Kidney glomerular epithelial cell (primary cell): ENCODE measurements at regions not wholly inside any gene's neighbourhood (a gene's known extent, or its start where the extent isn't known, plus 50 kb on each side); places are given as distances from the start of the nearest gene placed in this dataset.
"Not testable (repeated sequence)": the region's sequence is repeated elsewhere in the genome, so short reads cannot be mapped to it uniquely, and the experiment has no call there.

Source experiments
- DNase-seq: peaks from one replicate; lab custom pipeline; 2025; lab: John Stamatoyannopoulos, UW

DNA sequence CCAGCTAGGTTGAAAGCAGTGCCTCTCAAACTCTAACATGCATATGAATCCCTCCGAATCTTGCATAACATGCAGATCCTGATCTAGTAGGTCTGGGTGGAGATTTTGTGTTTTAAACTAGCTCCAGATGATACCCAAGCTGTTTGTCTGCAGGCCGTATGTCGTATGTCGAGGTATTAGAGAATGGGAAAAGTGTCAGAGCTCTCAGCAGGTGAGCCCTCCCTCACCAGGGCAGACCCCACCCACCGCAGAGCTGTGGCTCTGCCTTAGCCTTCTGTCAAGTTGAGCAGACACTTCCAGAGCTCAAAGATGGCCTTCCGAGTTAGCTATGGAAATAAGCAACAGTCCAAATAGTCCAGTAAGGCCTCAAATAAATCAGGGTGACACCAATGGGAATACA is 83.2 kb upstream of the MAP3K1 start:
- DNase-seq, result no peak

- not testable (repeated sequence) for DNase-seq
Measured at GRCh38 chr5:56731473-56731872, 83.9 kb upstream of the MAP3K1 start.

- DNase-seq, result no peak
Measured at GRCh38 chr5:56729488-56729887, 85.9 kb upstream of the MAP3K1 start.

- DNase-seq, result no peak
Measured at GRCh38 chr5:56725711-56726411, 89.5 kb upstream of the MAP3K1 start.

DNA sequence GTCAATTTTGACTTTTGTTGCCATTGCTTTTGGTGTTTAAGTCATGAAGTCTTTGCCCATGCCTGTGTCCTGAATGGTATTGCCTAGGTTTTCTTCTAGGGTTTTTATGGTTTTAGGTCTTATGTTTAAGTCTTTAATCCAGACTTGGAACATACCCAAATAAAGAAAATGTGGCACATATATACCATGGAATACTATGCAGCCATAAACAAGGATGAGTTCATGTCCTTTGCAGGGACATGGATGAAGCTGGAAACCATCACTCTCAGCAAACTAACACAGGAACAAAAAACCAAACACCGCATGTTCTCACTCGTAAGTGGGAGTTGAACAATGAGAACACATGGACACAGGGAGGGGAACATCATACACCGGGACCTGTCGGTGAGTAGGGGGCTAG is 90.5 kb upstream of the MAP3K1 start:
- DNase-seq, result not testable (repeated sequence)

DNA sequence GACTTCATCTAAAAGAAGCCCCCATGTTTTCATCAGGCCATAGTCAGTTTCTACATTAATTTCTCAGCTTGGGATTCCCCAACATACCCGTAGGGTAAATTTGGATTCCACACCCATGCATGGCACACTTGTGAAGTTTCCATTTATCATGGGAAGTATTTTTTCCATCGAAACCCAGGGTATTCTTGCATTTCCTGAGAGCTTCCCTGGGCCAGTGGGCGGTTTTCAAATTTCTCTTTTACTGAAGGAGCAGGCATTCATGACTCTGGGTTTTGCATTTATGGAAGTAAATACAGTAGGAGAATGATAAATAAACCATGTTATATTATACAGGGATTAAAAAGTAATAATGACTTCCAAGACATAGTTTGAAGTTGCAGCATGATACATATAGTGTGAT is 93.0 kb upstream of the MAP3K1 start:
- no peak for DNase-seq

DNA sequence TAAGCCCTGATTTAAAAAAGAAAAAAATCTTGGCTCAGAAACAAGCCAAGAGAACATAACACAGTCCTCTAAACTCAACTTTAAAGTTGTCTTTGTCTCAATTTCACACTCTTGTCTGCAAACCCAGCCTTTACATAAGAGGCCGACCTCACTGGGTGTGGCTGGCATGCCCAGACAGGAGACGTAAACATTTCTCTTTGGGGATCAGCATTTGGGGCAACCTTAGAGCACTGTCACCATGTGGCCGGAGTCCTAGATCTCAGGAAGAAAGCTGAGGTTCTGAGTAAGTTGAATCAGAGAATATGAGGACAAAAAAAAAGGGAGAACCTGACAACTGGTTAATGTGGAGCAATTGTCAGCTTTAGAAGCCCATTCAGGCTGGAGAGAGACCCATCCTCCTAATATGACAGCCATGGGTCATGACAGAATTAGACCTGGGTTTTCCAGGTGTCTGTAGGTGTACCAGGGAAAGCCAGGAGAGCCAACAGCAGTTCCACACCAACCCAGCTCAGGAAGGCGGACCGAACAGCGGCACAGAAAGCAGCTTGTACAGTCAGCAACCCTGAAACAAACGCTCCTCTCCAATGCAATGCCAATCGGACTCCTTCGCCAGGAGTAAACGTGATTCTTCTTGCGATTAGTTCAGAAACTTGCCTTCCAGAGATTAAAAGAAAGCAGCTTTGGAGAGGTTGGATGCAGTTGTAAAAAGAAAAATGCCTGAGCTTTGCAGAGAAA is 97.9 kb upstream of the MAP3K1 start:
- DNase-seq, result no peak

DNA sequence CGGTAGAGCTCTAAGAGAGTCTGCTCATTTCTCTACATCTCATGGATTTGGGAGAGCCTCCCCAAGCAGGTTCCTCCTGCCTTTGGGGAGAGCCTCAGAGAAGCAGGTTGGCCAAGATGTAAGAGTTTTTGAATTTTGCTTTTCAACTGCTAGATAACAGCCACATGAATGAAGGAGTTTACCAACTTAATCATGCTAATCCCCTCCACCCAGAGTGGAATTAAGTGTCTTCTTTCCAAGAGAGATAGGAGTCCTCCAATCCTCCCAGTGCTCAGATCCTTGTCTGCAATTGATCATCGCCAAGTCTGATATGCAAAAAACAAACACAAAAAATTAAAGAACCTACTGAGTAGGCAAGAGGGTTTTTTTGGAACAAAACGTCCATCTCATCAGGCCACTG is 99.4 kb upstream of the MAP3K1 start:
- DNase-seq, result no peak

DNA sequence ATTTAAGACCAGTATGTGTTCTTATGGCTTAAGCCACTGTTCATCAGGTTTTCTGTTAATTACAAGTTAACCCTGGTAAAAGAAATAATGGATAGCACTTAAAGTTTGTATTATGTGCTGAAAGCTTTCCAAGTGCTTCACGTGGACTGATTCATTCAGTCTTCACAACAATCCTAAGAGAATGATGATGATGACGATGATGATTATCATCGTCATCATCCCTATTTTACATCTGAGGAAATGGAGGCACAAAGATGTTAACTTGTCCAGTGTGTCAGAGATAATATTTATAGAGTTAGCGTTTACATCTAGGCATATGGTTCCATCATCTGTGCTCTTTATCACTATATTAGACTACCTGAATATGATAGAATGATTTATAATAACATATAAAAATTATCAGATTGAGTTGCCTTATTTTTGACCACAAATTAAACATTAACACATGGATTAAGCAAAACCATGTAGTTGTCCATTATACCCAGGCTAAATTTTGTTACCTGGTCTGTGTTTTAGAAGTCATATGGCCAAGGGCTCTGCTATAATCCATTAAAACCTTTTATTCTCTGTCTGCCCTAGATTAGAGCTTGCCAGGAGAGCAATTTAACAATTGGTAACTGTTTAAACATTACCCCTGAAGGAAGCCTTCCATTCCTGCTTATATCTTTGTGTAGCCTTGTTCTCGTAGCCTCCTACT is 102.3 kb upstream of the MAP3K1 start:
- no peak for DNase-seq

DNA sequence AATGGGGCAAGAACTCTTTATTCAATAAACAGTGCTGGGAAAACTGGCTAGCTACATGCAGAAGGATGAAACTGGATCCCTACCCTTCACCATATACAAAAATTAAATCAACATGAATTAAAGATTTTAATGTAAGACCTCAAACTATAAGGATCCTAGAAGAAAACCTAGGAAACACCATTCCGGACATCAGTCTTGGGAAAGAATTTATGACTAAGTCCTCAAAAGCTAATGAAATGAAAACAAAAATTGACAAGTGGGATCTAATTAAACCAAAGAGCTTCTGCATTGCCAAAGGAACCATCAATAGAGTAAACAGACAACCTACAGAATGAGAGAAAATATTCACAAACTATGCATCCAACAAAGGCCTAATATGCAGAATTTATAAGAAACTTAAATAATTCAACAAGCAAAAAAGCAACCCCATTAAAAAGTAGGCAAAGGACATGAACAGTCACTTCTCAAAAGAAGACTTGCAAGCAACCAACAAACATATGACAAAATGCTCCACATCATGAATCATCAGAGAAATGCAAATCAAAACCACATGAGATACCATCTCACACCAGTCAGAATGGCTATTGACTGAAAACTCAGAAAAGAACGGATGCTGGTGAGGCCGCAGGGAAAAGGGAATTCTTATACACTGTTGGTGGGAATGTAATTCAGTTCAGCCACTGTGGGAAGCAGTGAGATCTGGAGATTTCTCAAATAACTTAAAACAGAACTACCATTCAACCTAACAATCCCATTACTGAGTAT is 104.3 kb upstream of the MAP3K1 start:
- no peak for DNase-seq

DNA sequence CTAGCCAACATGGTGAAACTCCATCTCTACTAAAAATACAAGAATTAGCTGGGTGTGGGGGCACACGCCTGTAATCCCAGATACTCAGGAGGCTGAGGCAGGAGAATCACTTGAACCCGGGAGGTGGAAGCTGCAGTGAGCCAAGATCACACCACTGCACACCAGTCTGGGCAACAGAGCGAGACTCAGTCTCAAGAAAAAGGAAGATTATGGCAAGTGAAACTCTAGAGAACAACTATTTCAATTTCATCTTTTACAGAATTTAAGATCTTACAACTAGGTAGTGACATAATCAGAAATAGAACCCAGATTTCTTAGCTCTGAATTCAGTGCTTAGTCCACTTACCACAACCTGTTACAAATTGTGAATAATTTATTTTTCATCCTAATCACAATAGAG is 108.8 kb upstream of the MAP3K1 start:
- no peak for DNase-seq

DNA sequence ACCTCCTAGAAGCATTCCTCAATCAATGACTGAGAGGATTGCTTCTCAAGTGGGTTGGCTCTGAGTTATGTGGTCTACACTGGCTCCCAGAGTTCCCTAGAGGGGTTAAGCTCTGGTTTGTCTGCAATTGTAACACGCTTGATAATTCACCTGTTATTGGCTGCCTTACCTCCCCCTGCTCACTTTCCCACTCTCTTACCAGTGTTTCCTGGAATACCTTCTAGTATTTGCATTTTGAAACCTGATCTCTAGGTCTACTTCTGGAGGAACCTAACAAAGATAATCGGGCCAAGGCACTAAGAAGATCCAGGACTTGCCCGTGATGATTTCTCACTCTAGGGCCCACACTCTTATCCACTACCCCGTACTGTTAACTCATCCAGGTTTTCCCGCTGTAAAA is 110.1 kb upstream of the MAP3K1 start:
- no peak for DNase-seq

- no peak for DNase-seq
Measured at GRCh38 chr5:56703952-56704351, 111.4 kb upstream of the MAP3K1 start.

DNA sequence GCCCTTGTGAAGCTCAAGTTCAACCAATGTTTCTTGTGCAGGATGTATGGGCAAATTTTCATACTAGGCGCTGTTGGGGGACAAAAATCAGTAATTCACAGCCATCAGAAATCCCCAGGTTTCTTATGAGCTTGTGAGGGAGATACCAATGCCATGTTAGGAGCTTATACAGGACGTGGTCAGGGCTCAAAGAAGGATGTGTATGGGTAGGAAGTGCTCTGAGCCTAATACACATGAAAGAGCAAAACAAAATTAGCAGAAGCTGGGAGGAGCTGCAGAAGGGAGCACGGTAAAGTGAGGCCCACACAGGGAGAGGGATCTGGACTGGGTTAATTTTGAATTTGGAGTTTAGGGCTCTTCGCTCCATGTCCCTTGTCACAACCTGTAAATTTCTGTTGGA is 114.6 kb upstream of the MAP3K1 start:
- no peak for DNase-seq

DNA sequence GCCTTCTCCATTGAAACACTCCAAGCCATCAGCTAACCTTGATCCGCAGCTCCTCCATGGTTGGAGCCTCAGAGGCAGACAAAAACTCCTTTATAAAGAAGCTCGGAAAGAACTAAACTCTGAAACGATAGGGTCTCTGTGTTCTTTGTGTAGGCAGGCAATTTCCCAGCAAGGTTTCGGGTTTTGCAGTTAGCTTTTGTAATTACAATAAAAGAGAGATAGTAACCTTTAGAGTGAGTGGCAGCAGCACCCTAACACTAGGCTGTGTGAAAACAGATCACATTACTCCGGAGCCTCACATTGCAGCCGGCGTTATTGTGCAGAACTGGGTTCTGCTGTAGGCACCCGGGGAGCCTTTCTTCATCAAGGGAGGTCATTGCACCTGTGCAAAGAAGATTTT is 115.8 kb upstream of the MAP3K1 start:
- DNase-seq, result no peak

- DNase-seq, result no peak
Measured at GRCh38 chr5:56698463-56699381, 116.6 kb upstream of the MAP3K1 start.

- no peak for DNase-seq
Measured at GRCh38 chr5:56696900-56697299, 118.4 kb upstream of the MAP3K1 start.

GRCh38 chr5:56693220-56693579 is 122.1 kb upstream of the MAP3K1 start:
- DNase-seq, result no peak

GRCh38 chr5:56692359-56693219 is 122.8 kb upstream of the MAP3K1 start:
- DNase-seq, result no peak

- DNase-seq, result no peak
Measured at GRCh38 chr5:56688402-56688801, 126.9 kb upstream of the MAP3K1 start.
